ENCODE measurements at regions not wholly inside any gene's neighbourhood (a gene's known extent, or its start where the extent isn't known, plus 50 kb on each side); places are given as distances from the start of the nearest gene placed in this dataset.
A peak's percentile ranks its signal among the peaks of the same experiment; 100 is the strongest.
"Not testable (repeated sequence)": the region's sequence is repeated elsewhere in the genome, so short reads cannot be mapped to it uniquely, and the experiment has no call there.

DNA sequence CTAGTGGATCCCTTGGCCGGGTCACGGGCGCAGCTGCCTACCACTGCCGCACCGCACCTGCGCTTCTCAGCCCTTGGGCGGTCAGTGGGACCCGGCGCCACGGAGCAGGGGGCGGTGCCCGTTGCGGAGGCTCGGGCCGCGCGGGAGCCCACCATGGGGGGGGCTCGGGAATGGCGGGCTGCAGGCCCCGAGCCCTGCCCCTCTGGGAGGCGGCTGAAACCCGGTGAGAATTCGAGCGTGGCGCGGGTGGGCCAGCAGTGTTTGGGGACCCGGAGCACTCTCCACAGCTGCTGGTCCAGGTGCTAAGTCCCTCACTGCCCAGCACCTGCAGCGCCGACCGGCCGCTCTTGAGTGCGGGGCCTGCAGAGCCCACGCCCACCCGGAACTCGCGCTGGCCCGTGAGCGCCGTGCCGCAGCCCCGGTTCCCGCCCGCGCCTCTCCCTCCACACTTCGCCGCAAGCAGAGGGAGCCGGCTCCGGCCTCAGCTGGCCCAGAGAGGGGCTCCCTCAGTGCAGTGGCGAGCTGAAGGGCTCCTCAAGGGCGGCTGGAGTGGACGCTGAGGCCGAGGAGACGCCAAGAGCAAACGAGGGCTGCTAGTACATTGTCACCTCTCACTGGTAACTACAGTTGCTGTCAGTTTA is 120.5 kb upstream of the TMEM170B start:
- TF ChIP-seq, protein P1, sequence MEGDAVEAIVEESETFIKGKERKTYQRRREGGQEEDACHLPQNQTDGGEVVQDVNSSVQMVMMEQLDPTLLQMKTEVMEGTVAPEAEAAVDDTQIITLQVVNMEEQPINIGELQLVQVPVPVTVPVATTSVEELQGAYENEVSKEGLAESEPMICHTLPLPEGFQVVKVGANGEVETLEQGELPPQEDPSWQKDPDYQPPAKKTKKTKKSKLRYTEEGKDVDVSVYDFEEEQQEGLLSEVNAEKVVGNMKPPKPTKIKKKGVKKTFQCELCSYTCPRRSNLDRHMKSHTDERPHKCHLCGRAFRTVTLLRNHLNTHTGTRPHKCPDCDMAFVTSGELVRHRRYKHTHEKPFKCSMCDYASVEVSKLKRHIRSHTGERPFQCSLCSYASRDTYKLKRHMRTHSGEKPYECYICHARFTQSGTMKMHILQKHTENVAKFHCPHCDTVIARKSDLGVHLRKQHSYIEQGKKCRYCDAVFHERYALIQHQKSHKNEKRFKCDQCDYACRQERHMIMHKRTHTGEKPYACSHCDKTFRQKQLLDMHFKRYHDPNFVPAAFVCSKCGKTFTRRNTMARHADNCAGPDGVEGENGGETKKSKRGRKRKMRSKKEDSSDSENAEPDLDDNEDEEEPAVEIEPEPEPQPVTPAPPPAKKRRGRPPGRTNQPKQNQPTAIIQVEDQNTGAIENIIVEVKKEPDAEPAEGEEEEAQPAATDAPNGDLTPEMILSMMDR (IDR thresholded peaks at IDR 0.05; ENCODE audit: insufficient read depth, low read length, poor library complexity, severe bottlenecking): no peak
- H3K4me3 ChIP-seq (ENCODE audit: low read depth, low read length): no peak overlapping the region
- H3K27me3 ChIP-seq (ENCODE audit: control insufficient read depth, insufficient read depth, low read length): no peaks in the 10 kb centered on the region
- H3K36me3 ChIP-seq (ENCODE audit: control insufficient read depth, insufficient read depth, low read length): no peaks in the 10 kb centered on the region
- no peak for DNase-seq (ENCODE audit: low read depth)

DNA sequence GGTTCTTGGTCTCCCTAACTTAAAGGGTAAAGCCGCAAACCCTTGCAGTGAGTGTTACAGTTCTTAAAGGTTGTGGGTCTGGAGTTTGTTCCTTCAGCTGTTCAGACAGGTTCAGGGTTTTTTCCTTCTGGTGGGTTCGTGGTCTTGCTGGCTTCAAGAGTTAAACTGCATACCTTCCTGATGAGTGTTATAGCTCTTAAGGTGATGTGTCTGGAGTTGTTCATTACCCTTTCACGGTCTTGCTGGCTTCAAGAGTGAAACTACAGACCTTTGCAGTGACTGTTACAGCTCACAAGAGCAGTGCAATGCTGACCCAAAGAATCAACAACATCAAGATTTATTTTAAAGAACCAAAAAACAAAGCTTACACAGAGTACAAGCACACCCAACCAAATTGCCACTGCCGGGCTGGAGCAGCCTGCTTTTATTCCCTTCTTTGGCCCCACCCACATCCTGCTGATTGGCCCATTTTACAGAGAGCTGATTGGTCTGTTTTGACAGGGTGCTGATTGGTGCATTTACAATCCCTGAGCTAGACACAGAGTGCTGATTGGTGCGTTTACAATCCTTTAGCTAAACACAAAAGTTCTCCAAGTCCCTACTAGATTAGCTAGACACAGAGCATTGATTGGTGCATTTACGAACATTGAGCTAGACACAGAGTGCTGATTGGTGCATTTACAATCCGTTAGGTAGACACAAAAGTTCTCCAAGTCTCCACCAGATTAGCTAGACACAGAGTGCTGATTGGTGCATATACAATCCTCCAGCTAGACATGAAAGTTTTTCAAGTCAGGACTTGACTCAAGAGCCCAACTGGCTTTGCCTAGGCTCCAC is 121.2 kb upstream of the TMEM170B start:
- not testable (repeated sequence) for H3K36me3 ChIP-seq (ENCODE audit: control insufficient read depth, insufficient read depth, low read length); H3K4me3 ChIP-seq (ENCODE audit: low read depth, low read length); H3K27me3 ChIP-seq (ENCODE audit: control insufficient read depth, insufficient read depth, low read length)
- peak; percentile 95 for DNase-seq (ENCODE audit: low read depth)

DNA sequence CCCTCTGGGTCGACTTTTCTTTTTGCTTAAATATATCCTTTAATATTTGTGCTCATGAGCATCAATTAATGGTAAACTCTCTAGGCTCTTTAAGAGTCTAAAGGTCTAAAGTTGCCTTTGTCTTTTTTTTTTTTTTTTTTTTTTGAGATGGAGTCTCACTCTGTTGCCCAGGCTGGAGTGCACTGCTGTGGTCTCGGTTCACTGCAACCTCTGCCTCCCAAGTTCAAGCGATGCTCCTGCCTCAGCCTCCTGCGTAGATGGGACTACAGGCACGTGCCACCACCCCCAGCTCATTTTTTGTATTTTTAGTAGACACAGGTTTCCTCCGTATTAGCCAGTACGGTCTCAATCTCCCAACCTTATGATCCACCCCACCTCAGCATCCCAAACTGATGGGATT is 122.0 kb upstream of the TMEM170B start:
- no peaks in the 10 kb centered on the region for H3K36me3 ChIP-seq (ENCODE audit: control insufficient read depth, insufficient read depth, low read length)
- TF ChIP-seq, protein P1 (IDR thresholded peaks at IDR 0.05; ENCODE audit: insufficient read depth, low read length, poor library complexity, severe bottlenecking): no peak
- no peak overlapping the region for H3K4me3 ChIP-seq (ENCODE audit: low read depth, low read length)
- H3K27me3 ChIP-seq (ENCODE audit: control insufficient read depth, insufficient read depth, low read length): no peaks in the 10 kb centered on the region
- DNase-seq (ENCODE audit: low read depth): no peak

DNA sequence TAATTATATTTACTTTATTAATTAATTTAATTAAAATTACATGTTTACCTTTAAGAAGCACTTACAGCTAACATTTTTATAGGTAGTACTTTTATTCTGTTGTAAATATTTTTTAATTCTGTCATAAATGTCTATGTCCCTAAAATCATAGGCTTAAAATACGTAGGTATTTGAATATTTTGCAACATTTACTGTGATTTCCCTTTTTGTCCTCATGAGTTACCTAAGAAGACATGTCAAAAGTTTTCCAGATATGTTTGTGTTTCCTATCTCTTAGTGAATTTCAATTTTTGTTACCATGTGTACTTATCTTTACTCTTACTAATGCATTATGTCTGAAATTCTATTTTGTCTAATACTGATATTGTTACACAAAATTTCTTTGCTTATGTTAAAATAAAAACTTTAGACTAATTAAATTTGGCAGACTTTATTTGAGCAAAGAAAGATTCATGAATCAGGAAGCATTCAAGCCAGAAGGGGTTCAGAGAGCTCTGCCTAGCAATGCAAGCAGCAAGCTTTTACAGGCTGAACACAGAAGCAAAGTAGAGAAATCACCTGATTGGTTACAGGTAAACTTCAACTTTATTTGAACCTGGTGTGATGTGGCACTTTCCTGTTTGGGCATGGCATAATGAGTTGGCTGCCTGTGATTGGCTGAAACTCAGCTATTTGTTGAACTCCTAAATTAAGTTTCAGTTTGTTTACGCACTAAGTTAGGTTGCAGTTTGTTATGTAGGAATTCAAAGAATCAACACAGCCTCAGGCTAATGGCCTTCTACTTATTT is 123.2 kb upstream of the TMEM170B start:
- Histone ChIP-seq H3K27me3 (ENCODE audit: control insufficient read depth, insufficient read depth, low read length) (no peaks in the 10 kb centered on the region), H3K36me3 (ENCODE audit: control insufficient read depth, insufficient read depth, low read length) (no peaks in the 10 kb centered on the region), H3K4me3 (ENCODE audit: low read depth, low read length) (no peak overlapping the region)
- TF ChIP-seq, protein P1 (IDR thresholded peaks at IDR 0.05; ENCODE audit: insufficient read depth, low read length, poor library complexity, severe bottlenecking): no peak
- DNase-seq (ENCODE audit: low read depth): peak; percentile 73

DNA sequence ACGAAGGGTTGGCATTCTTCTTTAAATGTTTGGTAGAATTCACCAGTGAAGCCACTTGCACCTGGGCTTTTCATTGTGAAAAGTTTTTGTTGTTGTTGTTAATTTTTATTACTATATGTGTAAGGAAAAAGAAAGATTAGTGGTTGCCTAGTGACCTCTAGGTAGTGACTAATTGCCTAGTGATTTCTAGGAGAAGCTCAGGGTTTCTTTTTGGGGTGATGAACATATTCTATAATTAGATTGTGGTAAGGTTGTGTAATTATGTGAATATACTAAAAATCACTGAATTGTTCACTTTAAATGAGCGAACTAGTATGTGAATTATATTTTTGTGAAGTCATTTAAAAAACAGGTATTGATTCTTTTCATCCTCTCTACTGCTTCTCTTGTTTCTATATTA is 123.8 kb upstream of the TMEM170B start:
- no peak overlapping the region for H3K4me3 ChIP-seq (ENCODE audit: low read depth, low read length)
- no peak for DNase-seq (ENCODE audit: low read depth)

More for the DNA sequence above, 123.8 kb upstream of the TMEM170B start:
- H3K27me3 ChIP-seq (ENCODE audit: control insufficient read depth, insufficient read depth, low read length): no peaks in the 10 kb centered on the region
- TF ChIP-seq, protein P1 (IDR thresholded peaks at IDR 0.05; ENCODE audit: insufficient read depth, low read length, poor library complexity, severe bottlenecking): no peak
- H3K36me3 ChIP-seq (ENCODE audit: control insufficient read depth, insufficient read depth, low read length): no peaks in the 10 kb centered on the region
